ENCODE measurements at regions not wholly inside any gene's neighbourhood (a gene's known extent, or its start where the extent isn't known, plus 50 kb on each side); places are given as distances from the start of the nearest gene placed in this dataset.

- TF ChIP-seq CTCF (IDR thresholded peaks at IDR 0.05; ENCODE audit: low read length, missing control alignments), result no peak
- no peak overlapping the region for H3K4me3 ChIP-seq (replicated peaks; ENCODE audit: low read depth, low read length)
- no peak for DNase-seq (ENCODE audit: low read depth)
These were observed 262.4 kb downstream of the RND3 start for GRCh38 chr2:150225030-150225429.

GRCh38 chr2:150224321-150224720, 263.1 kb downstream of the RND3 start:
- no peak for TF ChIP-seq CTCF (IDR thresholded peaks at IDR 0.05; ENCODE audit: low read length, missing control alignments)
- no peak for DNase-seq (ENCODE audit: low read depth)
- no peak overlapping the region for H3K4me3 ChIP-seq (replicated peaks; ENCODE audit: low read depth, low read length)

- TF ChIP-seq CTCF (IDR thresholded peaks at IDR 0.05; ENCODE audit: low read length, missing control alignments), result no peak
- no peak for DNase-seq (ENCODE audit: low read depth)
- H3K4me3 ChIP-seq (replicated peaks; ENCODE audit: low read depth, low read length), result no peak overlapping the region
These were observed 264.5 kb downstream of the RND3 start for GRCh38 chr2:150222942-150223341.

- H3K4me3 ChIP-seq (replicated peaks; ENCODE audit: low read depth, low read length), result no peak overlapping the region
- DNase-seq (ENCODE audit: low read depth), result no peak
- TF ChIP-seq CTCF (IDR thresholded peaks at IDR 0.05; ENCODE audit: low read length, missing control alignments), result no peak
These were observed 265.1 kb downstream of the RND3 start for GRCh38 chr2:150222379-150222778.

GRCh38 chr2:150219861-150220260, 267.6 kb downstream of the RND3 start:
- no peak for DNase-seq (ENCODE audit: low read depth)
- H3K4me3 ChIP-seq (replicated peaks; ENCODE audit: low read depth, low read length), result no peak overlapping the region
- TF ChIP-seq CTCF (IDR thresholded peaks at IDR 0.05; ENCODE audit: low read length, missing control alignments), result no peak

GRCh38 chr2:150215041-150215440, 272.4 kb downstream of the RND3 start:
- no peak for DNase-seq (ENCODE audit: low read depth)
- no peak for TF ChIP-seq CTCF (IDR thresholded peaks at IDR 0.05; ENCODE audit: low read length, missing control alignments)
- no peak overlapping the region for H3K4me3 ChIP-seq (replicated peaks; ENCODE audit: low read depth, low read length)

GRCh38 chr2:150214626-150215025, 272.8 kb downstream of the RND3 start:
- no peak for DNase-seq (ENCODE audit: low read depth)
- no peak for TF ChIP-seq CTCF (IDR thresholded peaks at IDR 0.05; ENCODE audit: low read length, missing control alignments)

More at GRCh38 chr2:150214626-150215025, 272.8 kb downstream of the RND3 start:
- no peak overlapping the region for H3K4me3 ChIP-seq (replicated peaks; ENCODE audit: low read depth, low read length)
